Hematopoietic multipotent progenitor cell (in vitro differentiated cells): ENCODE measurements at regions not wholly inside any gene's neighbourhood (a gene's known extent, or its start where the extent isn't known, plus 50 kb on each side); places are given as distances from the start of the nearest gene placed in this dataset.
"Not testable (repeated sequence)": the region's sequence is repeated elsewhere in the genome, so short reads cannot be mapped to it uniquely, and the experiment has no call there.

Source experiments
- DNase-seq, 3 donors: peaks; one replicate each; pipeline ENCODE4 v3.0.0-alpha.2; 2011 to 2015; ENCODE audit warnings: low read depth in 2 of 3, low spot score in 2 of 3

GRCh38 chr7:9404386-9404785 is 971.0 kb downstream of the NXPH1 start:
- DNase-seq = not testable (repeated sequence)

DNA sequence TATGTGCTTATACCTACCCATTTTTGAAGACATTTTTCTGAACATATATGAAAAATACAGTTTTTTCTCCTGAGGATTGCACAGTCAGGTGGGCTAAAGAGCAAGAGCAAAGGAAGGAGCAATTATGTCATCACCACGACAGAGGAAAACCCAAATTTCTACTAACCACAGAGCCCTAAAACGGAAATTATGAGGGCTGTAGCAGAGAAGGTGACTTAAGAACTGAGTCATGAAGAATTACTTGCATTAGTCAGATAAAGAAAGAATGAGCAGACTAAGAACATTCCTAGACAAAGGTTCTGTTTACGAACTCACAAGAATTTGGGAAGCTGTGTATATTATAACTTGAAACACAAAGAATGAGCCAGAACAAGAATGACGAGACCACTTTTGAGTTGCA is 974.4 kb downstream of the NXPH1 start:
- no peak for DNase-seq

DNA sequence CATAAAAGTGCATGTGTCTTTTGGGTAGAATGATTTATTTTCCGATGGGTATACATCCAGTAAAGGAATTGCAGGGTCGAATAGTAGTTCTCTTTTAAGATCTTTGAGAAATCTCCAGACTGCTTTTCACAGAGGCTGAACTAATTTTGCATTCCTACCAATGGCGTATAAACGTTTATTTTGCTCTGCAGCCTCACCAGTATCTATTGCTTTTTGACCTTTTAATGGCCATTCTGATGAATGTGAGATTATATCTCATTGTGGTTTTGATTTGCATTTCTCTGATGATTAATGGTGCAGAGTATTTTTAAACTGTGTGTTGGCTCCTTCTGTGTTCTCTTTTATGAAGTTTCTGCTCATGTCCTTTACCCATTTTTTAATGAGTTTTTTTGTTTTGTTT is 1020.1 kb downstream of the NXPH1 start:
- no peak for DNase-seq

GRCh38 chr7:9488555-9488954 is 1055.1 kb downstream of the NXPH1 start:
- DNase-seq = peak in 2 of 3 donors; percentile 5 to 31

- DNase-seq = peak in 2 of 3 donors; percentile 3 to 40
Observed at GRCh38 chr7:9498303-9498702, 1064.9 kb downstream of the NXPH1 start.

GRCh38 chr7:9502269-9502668 is 1068.9 kb downstream of the NXPH1 start:
- DNase-seq = no peak

GRCh38 chr7:9504678-9505077 is 1071.3 kb downstream of the NXPH1 start:
- DNase-seq = no peak

- no peak for DNase-seq
Observed at GRCh38 chr7:9505516-9505915, 1072.1 kb downstream of the NXPH1 start.

GRCh38 chr7:9507290-9507689 is 1073.9 kb downstream of the NXPH1 start:
- DNase-seq = no peak

DNA sequence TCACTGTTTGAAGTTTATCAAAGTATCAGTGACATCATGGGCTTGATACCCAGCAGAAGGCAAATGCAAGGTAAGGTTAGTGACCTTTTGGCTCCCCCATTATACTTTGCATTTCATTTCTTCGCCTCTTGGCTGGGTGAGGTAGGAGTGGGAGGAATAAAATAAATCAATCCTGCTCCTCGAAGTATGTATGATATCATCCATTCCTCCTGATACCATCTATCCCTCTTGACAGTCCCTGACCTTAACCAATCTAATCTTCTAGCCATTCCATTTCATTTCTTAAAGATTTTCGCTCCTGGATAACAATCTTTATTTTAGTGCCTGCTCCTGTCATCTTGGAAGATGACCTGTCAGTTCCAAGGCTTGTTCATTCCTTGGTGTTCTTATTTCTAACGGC is 1083.3 kb downstream of the NXPH1 start:
- no peak for DNase-seq

DNA sequence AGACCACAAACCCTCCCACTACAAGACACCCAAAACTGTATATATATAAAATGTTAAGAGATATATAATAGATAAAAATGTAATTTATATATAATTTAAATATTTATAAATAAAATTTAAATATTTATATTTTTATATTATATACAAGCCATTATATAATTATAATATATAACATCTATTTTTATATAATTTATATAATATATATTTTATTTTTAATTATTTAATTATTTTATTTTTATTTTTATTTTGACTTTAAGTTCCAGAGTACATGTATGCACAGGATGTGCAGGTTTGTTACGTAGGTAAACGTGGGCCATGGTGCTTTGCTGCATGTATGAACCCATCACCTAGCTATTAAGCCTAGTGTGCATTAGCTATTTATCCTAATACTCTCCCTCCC is 1090.2 kb downstream of the NXPH1 start:
- no peak for DNase-seq

DNA sequence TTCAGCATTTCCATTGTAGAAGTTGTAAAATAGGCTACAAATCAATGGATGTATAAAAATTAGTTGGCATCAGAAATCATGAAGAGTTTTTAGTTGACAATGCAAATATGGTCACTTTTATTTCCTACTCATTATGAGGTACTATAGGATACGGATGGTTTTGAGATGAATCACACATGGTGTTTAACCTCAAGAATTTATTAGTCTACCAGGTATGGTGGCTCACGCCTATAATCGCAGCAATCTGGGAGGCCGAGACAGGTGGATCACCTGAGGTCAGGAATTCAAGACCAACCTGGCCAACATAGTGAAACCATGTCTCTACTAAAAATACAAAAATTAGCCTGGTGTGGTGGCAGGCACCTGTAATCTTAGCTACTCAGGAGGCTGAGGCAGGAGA is 1119.0 kb downstream of the NXPH1 start:
- DNase-seq = not testable (repeated sequence)

GRCh38 chr7:9557853-9558252 is 1124.4 kb downstream of the NXPH1 start:
- no peak for DNase-seq

- DNase-seq = no peak
Observed at GRCh38 chr7:9575716-9576115, 1142.3 kb downstream of the NXPH1 start.

DNA sequence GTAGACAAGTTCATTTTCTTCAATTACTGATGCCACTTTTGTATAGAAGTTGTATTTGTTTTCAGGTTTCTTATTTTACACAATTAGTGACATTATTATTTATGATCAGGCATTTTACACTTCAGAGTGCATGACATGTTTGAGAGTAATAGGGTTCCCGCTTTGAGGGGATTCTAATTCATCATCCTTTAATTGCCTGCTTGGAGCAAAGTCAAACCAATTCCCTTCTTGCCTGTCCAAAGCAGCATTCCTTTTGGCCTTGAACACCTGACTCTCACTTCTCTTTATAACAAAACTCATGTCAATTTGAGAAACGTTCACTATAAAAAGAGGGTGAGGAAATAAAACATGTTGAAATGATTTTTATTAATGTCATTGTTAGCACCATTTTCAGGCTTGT is 1149.4 kb downstream of the NXPH1 start:
- no peak for DNase-seq

DNA sequence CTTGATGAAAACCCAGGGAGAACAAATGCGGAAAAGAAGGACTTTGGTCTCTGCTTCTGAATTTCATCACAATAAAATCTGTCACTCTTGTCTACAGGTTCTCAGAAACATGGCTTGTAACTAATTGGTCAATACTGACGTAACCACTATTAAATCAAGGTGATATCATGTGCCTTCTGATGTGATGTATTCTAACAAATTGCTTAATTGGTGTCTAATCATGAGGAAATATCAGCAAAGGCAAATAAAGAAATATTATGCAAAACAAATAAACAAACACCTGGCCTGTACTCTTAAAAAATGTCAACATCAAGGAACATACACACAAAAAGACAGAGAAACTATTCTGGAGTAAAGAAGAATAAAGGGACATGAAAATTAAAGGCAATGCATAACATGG is 1165.0 kb downstream of the NXPH1 start:
- DNase-seq = no peak

GRCh38 chr7:9600974-9601373 is 1167.6 kb downstream of the NXPH1 start:
- peak in 1 of 3 donors; percentile 14 for DNase-seq

DNA sequence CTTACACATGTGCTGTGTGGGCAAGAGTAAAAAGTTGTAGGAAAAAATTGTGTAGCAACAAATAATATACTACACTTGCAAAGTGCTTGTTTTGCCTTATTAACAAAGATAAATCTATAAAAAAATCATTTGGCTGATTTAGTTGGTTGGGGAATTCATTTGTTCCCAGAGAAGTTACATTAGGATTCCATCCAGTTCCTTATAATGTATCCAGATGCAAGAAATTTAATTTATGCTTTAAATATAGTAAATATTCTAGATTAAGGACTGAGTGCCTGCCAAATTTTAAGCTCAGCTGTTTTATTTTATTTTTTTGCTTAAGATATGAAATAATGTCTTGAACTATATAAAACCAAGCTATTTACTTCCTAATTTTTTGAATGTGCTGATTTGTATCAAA is 1169.9 kb downstream of the NXPH1 start:
- DNase-seq = no peak

- no peak for DNase-seq
Observed at GRCh38 chr7:9608560-9608959, 1175.2 kb downstream of the NXPH1 start.

DNA sequence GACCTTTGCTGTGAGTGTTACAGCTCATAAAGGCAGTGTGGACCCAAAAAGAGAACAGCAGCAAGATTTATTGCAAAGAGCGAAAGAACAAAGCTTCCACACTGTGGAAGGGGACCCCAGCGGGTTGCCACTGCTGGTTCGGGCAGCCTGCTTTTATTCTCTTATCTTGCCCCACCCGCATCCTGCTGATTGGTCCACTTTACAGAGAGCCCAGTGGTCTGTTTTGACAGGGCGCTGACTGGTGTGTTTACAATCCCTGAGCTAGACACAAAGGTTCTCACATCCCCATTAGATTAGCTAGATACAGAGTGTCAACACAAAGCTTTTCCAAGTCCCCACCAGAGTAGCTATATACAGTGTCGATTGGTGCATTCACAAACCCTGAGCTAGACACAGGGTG is 1187.5 kb downstream of the NXPH1 start:
- not testable (repeated sequence) for DNase-seq

GRCh38 chr7:9621306-9621902 is 1188.0 kb downstream of the NXPH1 start:
- DNase-seq = not testable (repeated sequence)

DNA sequence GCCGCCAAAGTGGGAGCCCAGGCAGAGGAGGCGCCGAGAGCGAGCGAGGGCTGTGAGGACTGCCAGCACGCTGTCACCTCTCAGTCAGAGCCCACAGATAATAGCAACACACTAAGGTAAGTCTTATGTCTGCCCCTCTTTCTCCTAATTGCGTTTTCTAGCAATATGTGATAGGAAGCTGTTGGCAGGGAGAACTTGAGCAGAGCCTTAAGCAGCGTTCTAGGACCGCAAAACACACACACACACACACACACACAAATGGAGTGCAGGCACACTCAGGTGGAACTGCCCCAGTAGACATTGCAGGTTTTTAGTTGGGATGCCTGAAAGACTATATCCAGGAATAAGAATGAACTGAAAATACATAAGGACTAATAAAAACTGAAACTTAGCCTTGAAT is 1188.5 kb downstream of the NXPH1 start:
- DNase-seq = no peak

GRCh38 chr7:9625953-9626352 is 1192.5 kb downstream of the NXPH1 start:
- no peak for DNase-seq
